GM21515 (cell line): ENCODE measurements at regions not wholly inside any gene's neighbourhood (a gene's known extent, or its start where the extent isn't known, plus 50 kb on each side); places are given as distances from the start of the nearest gene placed in this dataset.
"Not testable (repeated sequence)": the region's sequence is repeated elsewhere in the genome, so short reads cannot be mapped to it uniquely, and the experiment has no call there.

Source experiments
- ATAC-seq: cut with Tn5 transposase; IDR thresholded peaks from one replicate; pipeline ENCODE4 v1.9.1; 2021; ENCODE audit not compliant: unreplicated experiment

DNA sequence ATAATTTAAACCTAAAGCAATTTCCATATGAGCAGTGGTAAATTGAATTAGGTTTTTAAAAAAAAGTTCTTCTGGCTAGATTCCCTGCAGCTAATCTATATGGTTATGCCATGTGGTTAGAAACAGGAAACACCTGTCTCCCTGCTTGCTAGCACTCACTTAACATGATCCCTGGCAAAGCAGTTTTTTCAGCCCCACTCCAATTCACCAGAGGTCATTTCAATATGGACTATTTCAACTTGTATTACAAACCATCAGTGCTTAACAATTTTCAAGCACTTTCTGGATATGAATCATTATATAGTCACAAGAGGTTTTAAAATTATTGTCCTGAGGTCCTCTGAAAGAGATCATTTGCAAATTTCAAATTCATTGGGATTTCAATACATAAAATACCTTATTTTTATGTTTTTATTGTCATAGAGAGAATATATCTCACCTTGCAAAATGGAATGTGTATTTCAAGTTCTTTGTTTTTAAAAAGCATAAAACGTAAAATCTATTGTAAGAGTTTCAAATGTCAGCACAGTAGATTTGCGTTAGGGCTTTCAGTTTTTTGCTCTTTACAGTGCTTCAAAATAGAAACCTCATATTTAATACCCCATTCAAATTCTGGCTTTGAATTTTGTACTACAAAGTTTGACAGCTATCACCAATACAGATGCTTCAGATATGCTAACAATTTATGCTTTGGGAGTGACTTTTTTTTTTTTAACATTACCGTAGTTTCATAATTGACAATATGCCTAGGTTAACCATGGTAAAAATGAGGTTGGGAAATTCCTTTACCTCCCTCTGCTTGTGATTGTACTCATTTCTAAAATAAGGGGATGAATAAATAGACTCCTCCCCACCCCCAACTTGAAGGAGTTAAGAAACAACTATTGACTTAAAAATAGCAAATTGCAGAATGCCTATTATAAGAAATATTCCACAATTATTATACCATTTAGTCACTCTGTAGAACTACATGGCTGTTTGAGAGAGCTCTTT, 117.5 kb upstream of the HGF start:
- ATAC-seq = no peak

DNA sequence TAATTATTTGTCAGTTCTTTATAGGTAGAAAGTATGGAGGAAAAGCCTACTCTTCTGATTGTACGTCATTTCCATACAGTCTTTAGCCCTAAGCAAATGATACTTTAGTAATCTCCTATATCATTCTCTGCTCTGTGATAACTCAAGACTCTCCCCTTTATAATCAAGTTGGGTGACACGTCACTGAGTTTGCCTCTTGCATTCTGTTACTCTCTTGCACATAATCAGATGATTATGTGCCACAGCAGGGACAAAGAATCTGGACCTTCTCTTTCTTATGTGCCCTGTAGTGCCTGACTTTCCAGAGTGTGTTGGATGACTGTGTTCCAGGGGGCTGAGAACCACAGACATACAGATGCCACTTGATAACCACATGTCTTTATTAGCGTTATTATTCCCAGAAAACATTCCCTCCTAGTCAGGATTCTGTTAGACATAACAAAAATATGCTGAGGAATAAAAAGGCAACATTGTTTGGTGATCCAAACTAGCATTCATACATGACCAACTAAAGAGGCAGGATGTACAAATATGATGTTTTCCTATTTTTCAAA, 116.4 kb upstream of the HGF start:
- ATAC-seq = no peak

DNA sequence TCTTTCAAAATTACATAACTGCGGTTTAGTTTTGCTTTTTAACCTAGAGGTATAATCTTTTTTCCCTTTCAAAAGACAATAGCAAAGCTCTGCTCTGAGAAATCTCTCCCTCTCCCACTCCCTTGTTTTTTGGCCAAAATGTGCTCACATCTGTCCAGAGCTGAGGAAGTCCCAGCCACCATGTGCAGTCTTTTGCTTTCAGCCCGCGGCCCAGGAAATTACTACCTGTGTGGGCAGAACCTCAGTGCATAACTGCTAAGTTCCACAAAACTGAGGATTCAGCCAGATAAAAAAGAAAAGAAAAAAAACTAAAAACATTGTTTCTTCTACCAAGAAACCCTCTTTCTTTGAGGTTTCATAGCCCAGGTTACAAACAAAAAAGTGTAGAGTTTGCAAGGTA, 115.0 kb upstream of the HGF start:
- no peak for ATAC-seq

DNA sequence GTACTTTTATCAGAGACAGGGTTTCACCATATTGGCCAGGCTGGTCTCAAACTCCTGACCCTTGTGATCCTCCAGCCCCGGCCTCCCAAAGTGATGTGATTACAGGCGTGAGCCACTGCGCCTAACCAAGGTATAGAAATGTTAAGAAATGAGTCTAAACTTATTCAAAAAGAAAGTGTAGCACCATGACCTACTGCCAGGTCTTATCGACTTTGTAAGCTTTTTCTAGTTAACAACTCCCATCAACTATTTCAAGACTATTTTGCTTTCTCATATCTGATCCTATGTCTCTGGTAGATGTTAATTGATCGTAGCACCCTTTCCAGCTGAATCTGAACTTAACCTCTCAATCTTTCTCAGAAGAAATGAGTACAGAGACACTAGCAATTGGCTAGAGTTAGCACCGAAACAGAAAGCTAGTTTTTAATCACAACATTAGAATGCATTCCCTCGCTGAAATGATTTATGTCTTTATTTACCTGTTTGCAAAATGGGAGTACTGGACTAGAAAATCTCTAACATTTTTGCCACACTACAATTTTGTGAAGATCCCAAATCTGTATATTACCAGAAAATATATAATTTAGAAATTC, 114.0 kb upstream of the HGF start:
- ATAC-seq = no peak

DNA sequence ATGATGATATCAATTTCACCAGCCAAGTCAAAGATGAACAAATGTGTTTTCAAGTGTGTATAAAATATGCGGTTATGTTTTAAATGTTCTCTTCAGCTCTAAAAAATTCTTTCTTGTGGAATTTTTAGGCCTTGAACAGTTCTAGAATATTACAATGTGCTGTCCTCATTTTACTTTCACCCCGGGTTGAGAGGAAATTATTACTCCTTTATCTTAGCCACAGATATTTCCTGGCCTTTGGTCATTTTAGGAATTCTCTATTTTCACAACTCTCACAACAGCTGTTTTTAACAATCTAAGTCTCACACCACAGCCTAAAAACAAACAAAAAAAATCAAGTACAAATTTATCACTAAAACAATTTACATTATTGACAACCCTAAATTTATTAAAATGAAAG, 112.2 kb upstream of the HGF start:
- ATAC-seq = no peak

DNA sequence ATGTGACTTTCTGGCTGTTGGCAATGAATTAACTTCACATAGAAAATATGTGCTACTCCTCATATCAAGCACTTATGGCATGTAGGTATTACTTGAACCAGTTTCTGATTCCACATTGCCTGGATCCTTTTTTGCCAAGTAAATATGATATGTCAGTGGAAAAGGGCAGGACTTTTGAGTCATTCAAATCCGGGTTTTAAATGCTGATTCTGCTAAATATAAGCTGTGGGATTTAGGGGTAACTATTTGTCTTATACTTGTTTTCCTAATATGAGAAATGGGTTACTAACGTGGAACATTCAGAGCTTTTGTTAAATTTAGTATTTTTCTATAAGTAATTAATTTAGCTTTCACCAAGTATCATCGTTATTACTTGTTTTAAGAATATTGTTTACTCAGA, 108.0 kb upstream of the HGF start:
- ATAC-seq = no peak

DNA sequence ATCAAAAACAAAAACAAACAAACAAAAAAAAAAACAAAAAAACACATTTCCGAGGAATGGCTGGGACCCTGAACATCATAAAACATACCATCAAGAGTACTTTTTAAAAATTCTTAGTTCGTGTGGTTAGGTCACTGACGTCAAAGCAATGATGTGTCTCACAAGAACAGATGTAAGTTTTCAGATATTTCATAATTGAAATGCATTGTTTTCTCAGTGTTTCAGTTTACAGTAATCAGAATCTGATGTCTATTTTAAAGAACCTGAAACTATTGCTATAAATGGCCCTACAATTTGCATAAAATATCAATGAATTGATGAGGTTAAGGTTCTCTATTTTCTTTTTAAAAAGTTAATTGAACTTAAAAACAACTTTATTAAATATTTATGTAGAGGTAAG, 103.7 kb upstream of the HGF start:
- no peak for ATAC-seq

DNA sequence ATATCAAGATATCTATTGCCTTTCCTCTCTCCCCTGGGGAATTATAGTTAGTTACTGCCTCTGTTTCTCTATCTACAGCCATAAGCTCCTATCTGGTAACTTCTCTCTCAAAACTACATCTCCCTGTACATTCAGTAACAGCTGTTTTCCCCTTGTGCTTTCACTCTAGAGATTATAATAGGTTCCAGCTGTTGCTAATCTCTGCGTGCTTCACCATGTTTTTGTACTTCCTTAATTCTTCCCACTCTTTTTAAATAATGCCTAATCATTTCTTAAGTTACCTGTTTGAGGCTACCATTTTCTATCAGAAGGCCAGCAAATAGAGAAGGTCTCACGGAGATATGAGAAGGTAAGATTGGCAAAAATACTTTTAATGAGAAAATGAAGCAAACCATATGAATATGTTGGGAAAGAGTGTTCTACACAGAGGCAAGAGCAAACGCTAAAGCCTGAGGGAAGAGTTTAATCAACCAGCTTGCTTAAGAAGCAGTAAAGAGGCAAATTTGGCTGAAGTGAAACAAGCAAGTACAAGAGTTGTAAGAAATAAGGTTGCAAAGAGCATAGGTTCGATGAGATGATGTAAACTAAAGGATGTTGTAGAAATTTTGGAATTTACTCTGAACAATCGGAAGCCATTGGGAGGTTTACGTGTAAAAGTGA, 101.9 kb upstream of the HGF start:
- ATAC-seq = no peak

DNA sequence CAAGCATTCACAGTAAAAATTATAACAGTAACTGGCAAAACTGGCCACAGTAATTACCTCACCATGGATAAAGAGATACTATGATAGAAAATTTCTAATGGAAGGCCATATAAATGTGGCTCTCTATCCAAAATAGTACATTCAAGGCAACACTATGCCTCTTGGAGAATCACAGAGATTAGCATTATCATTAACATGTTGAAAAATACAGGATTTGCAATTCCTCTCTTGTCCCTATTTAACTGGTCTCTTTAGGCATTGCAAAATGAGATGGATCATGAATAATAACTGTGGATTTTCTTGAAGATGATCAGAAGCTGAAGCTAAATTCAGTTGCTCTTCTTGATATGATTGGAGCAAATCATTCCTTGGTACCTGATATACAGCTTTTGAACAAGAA, 100.8 kb upstream of the HGF start:
- ATAC-seq = no peak

DNA sequence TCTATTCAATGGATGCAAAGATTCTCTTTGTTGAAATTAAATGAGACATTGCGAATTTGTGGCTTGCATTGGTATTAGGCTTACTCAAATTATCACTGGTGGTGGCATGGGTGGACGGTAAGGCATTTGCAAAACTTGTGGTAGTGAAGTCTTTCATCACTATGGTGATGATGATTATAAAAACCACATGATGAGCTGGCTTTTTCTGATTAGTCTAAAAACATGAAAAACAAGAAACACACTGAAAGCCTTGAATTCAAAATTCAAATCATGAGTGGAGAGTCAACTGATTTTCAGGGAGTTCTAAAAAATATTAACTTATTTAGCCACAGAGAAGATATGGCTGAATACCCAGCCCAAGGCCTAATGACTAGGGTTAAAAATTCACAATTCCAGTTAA, 99.8 kb upstream of the HGF start:
- no peak for ATAC-seq

DNA sequence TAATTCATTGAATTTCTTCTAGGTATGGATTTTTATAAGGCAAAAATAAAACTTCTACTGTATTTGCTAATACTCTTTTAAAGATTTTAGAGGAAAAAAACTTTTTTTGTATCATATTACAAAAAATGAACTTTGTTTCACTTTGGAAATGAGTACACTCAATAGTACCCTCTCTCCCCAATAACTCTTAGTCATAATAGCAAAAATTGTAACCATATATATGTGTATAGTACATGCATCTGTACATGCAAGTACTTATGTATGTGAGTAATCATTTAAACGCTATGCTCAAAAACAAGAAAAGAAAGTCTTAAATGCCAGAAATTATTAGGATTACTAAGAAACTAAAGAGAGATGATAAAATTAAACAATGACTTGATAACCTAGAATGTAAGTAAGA, 95.9 kb upstream of the HGF start:
- ATAC-seq = no peak

DNA sequence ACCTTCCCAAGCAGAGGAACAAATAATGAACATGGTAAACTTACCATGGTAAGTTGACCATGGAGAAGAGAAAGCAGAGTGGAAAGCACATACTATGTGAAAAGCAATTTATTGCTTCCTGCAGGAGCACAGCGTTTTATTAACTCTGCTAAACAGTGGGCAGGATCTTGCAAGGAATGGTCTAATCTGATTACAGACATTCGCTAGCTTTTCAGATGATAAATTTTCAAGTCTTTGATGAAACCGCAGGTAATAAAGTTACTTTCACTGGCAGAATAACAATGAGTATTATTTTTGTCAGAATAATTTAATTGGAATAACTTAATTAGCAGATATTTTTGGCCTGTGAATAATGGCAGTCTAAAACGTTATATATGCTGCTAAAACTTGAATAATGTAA, 89.6 kb upstream of the HGF start:
- no peak for ATAC-seq

DNA sequence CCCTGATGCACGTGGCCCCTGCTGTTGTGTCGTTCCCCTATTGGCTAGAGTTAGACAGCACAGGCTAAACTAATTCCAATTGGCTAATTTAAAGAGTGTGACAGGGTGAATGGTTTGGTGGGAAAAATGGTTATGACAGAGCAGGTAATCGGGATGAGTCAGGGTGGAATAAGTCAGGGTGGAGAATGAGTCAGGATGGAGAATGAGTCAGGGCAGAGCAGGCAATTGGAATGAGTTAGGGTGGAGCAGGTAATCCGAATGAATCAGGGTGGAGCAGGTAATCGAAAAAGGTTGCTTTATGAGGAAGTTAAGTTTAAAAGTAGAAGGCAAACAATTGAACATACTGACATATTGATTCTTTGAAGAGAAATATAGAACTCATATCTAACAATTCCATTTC, 89.0 kb upstream of the HGF start:
- not testable (repeated sequence) for ATAC-seq

DNA sequence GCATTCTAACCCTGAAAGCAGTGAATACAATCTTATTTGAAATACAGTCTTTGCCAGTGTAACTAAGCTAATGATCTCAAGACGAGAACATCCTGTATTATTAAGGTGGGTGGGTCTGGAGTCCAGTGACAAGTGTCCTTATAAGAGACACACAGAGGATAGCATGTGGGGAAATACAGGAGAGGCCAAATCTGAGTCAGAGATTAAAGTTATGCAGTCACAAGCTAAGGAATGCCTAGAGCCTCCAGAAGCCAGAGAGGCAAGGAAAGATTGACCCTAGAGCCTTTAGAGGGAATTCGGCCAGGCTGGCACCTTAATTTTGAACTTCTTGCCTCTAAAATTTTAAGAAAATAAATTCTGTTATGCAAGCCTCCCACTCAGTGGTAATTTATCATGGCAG, 87.5 kb upstream of the HGF start:
- no peak for ATAC-seq

DNA sequence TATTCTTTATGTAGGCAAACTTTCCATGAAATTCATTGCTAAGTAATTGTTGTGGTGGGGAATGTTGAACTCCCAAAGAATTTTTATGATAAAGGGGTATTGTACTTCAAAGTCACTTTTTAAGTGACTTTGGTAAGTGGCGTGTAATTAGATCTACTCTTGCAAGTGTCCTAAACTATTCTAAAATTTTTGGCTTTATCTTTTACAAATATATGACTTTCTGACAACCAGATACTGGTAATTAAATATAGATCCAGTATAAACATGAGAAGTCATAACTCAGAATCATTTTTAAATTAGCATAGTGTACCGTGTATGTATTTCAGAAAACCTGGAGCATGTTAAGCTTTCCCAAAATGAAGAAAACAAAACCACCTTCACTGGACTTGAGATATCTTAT, 84.7 kb upstream of the HGF start:
- ATAC-seq = no peak

DNA sequence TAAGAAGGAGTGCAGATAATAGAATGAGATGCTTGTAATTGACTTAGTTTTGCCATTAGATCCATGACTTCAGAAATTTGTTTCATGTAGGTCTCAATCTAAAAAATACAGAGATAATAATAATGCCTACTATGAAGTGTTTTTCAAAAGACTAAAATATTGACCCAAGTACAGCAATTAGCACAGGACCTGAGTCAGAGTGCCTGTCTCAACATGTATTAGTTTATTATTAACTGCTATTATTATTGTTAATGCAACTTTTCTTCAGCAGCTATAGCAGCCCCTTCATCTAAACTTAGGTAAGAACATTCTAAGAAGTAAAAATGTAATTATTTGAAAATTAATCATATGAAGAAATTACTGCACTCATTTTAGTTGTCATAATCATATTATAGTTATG, 82.9 kb upstream of the HGF start:
- ATAC-seq = no peak

DNA sequence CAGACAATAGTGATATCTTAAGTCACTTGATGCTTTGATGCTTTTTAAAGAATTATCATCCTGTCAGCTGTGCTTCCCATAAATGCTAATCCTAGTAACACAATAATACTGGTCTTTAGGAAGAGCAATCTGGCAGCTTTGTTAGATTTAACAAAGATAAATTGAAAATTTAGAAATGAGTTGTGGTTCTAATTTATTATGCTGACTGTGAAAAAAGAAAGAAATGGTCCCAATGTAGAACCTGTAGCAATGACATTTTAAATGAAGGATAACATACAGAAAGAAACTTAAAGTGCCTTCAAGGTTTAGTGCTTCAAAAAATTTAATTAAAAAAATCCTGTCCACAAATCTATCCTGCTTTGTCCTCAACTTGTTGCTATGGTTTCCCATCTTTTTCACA, 81.6 kb upstream of the HGF start:
- ATAC-seq = no peak

DNA sequence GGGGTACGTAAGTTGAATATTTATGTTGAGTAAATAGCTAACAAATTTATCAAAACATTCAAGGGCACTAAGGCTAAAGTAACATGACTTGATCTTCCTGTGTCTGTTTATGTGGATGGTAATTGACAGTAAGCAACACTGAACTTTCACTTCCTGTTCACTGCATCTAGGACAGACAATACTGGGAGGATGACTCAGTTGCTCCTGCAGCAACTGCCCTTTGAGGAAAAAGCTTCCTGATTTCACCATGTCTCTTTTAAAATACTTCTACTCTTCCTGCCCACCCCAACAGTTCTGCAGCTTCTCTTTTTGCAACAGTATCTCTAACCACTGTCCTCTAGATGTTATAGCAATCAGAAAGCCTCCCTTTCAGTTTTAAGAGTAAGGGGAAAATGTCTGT, 76.6 kb upstream of the HGF start:
- ATAC-seq = no peak

DNA sequence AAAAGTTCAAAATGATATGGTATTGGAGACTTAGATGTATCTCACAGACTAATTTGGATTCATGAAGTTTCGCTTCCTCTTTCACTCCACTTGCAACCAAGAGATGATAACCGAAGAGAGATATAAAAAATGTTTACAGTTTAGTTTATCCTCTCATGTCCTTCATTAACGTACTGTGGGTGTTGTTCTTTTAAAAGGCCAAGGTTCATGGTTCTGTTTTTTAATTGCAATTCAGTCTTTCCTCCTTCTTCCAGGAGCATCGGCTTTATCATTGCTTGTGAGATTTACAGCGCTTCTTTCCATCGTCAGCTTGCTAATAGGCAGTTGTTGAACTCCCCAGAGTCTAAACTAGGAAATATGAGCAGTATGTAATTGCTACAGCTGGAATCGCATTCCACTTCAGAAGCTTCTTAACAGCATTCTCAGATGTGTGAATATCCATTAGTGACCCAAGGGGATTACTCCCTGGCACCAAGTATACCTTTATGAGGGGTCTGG, 75.9 kb upstream of the HGF start:
- ATAC-seq = peak; percentile 66

DNA sequence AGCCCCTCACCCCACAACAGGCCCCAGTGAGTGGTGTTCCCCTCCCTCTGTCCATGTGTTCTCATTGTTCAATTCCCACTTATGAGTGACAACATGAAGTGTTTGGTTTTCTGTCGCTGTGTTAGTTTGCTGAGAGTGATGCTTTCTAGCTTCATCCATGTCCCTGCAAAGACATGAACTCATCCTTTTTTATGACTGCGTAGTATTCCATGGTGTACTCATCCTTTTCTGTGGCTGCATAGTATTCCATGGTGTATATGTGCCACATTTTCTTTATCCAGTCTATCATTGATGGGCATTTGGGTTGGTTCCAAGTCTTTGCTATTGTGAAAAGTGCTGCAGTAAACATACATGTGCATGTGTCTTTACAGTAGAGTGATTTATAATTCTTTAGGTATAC, 73.8 kb upstream of the HGF start:
- ATAC-seq = not testable (repeated sequence)

DNA sequence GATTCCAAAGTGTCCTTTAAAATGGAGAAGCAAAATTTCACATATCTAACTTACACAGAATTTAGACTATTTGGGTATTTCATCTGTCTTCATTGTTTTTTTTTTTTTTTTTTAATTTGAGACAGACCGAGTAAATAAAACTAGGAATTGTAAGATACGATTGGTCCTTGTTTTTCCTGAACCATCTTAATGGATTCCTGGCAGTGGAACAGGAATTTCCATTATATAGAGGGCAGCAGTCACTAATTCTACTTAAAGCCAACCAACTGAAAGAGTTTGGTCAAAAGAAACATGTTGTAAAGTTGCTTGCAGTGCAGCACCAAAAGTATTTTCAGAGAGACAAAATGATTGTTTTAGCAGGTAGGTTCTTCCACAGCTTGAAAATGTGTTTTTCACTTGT, 72.5 kb upstream of the HGF start:
- ATAC-seq = no peak
